SK-N-SH (cell line): ENCODE measurements at regions not wholly inside any gene's neighbourhood (a gene's known extent, or its start where the extent isn't known, plus 50 kb on each side); places are given as distances from the start of the nearest gene placed in this dataset.

ENCODE experiments used
- CTCF ChIA-PET: fragments of 300-600, 350-600 bp; formaldehyde crosslinking; extraction: SDS; loops from one replicate; lab custom pipeline; 2021; lab: Yijun Ruan, JAX
- POLR2A ChIA-PET: fragments of 350-600 bp; sonication (Branson Sonifier 250); formaldehyde crosslinking; extraction: SDS; loops from one replicate; lab custom pipeline; 2020; ENCODE audit warnings: antibody characterized with exemption, inconsistent platforms; lab: Yijun Ruan, JAX
- DNase-seq: peaks from one replicate; pipeline ENCODE4 v3.0.0; 2012
- H2AFZ ChIP-seq: fragments of 200-600 bp; sonication (generic); 2 replicates; pipeline ENCODE4 v1.8.1; 2016; ENCODE audit warnings: antibody characterized with exemption, mild to moderate bottlenecking, low read depth
- H3F3A ChIP-seq: fragments of 200-600 bp; sonication (generic); replicated peaks from 2 replicates; pipeline ENCODE3; 2016; ENCODE audit warnings: antibody characterized with exemption, mild to moderate bottlenecking; ENCODE audit not compliant: insufficient read depth
- H3K27ac ChIP-seq, 2 experiments: fragments of 200-500 bp in 1 of 2; fragments of 200-600 bp in 1 of 2; sonication (Bioruptor generic) in 1 of 2; sonication (generic), shearing (Covaris generic) in 1 of 2; 2 replicates each; pipeline versions ENCODE4 v1.5.1 to v1.6.1; 2014 to 2016; ENCODE audit warnings: low read depth in 2 of 2, inconsistent platforms in 1 of 2, low read length in 1 of 2, mild to moderate bottlenecking in 1 of 2, mixed read lengths in 1 of 2
- H3K27me3 ChIP-seq: fragments of 200-600 bp; sonication (generic), shearing (Covaris generic); 2 replicates; pipeline ENCODE4 v1.6.1; 2016; ENCODE audit warnings: mixed run types; ENCODE audit not compliant: insufficient read depth
- H3K36me3 ChIP-seq, 2 experiments: fragments of 200-500 bp in 1 of 2; fragments of 200-600 bp in 1 of 2; sonication (Bioruptor generic) in 1 of 2; sonication (generic) in 1 of 2; replicated peaks in 1 of 2; 2 replicates each; pipeline versions ENCODE3 to v1.5.1; 2014 to 2016; ENCODE audit warnings: low read length in 1 of 2, mild to moderate bottlenecking in 1 of 2; ENCODE audit not compliant: insufficient read depth in 2 of 2, control insufficient read depth in 1 of 2
- H3K4me1 ChIP-seq, 2 experiments: fragments of 200-500 bp in 1 of 2; fragments of 200-600 bp in 1 of 2; sonication (Bioruptor generic) in 1 of 2; sonication (generic), shearing (Covaris generic) in 1 of 2; 2 replicates each; pipeline versions ENCODE4 v1.5.1 to v1.6.1; 2014 to 2016; ENCODE audit warnings: low read depth in 1 of 2, low read length in 1 of 2, mixed run types in 1 of 2; ENCODE audit not compliant: insufficient read depth in 2 of 2, control insufficient read depth in 1 of 2
- H3K4me2 ChIP-seq: fragments of 200-600 bp; sonication (generic), shearing (Covaris generic); 2 replicates; pipeline ENCODE4 v1.6.1; 2017; ENCODE audit warnings: mixed run types
- H3K4me3 ChIP-seq, 2 experiments: fragments of 200-500 bp in 1 of 2; fragments of 200-600 bp in 1 of 2; sonication (Bioruptor generic) in 1 of 2; sonication (generic), shearing (Covaris generic) in 1 of 2; 2 replicates each; pipeline versions ENCODE4 v1.5.1 to v1.8.1; 2014 to 2016; ENCODE audit warnings: low read depth in 2 of 2, inconsistent platforms in 1 of 2, low read length in 1 of 2, mild to moderate bottlenecking in 1 of 2, mixed read lengths in 1 of 2, moderate library complexity in 1 of 2
- H3K79me2 ChIP-seq: fragments of 200-600 bp; sonication (generic); 2 replicates; pipeline ENCODE4 v1.8.1; 2017; ENCODE audit warnings: mild to moderate bottlenecking; ENCODE audit not compliant: insufficient read depth
- H3K9ac ChIP-seq: fragments of 200-600 bp; sonication (generic); 2 replicates; pipeline ENCODE4 v1.6.1; 2017; ENCODE audit warnings: mixed run types
- H3K9me2 ChIP-seq: fragments of 200-600 bp; sonication (generic); 2 replicates; pipeline ENCODE4 v1.6.1; 2017; ENCODE audit warnings: mixed run types
- H3K9me3 ChIP-seq: fragments of 200-600 bp; sonication (generic); 2 replicates; pipeline ENCODE4 v1.6.1; 2017; ENCODE audit warnings: mixed run types, mild to moderate bottlenecking, moderate library complexity
- H4K20me1 ChIP-seq: fragments of 200-600 bp; sonication (generic); 2 replicates; pipeline ENCODE4 v1.6.1; 2017; ENCODE audit warnings: mild to moderate bottlenecking, mixed run types; ENCODE audit not compliant: insufficient read depth
- EP300 ChIP-seq, 2 experiments: IDR thresholded peaks; 2 replicates each; pipeline versions ENCODE4 v1.4.0 to v1.6.1; 2012; ENCODE audit warnings: borderline replicate concordance in 1 of 2, low read depth in 1 of 2, low read length in 1 of 2
- JUND ChIP-seq: IDR thresholded peaks from 2 replicates; pipeline ENCODE4 v1.4.0; 2012
- RCOR1 ChIP-seq: fragments of 150-350 bp; IDR thresholded peaks from 2 replicates; pipeline ENCODE4 v1.6.1; 2017; ENCODE audit warnings: antibody characterized with exemption, low read length
- RFX5 ChIP-seq: IDR thresholded peaks from 2 replicates; pipeline ENCODE4 v1.6.1; 2012; ENCODE audit warnings: mild to moderate bottlenecking, improper control_type of control experiment, low read length
- WGBS: methylation state at CpG from one replicate; pipeline ENCODE4 v1.1.6; 2017; ENCODE audit warnings: low lambda C conversion rate; 5-methylcytosine and 5-hydroxymethylcytosine counted together
- small RNA-seq, 7 experiments: library from RNA; depleted of rRNA; stranded (forward); fragments of <200 nt; gene quantifications; one replicate each; pipeline ENCODE3, GENCODE V24; 2012
- TF ChIP-seq, protein P1 (sequence below): fragments of 200-600 bp; sonication (generic); IDR thresholded peaks from 2 replicates; pipeline ENCODE4 v1.6.1; 2017; ENCODE audit warnings: antibody characterized with exemption, mild to moderate bottlenecking, moderate library complexity

DNA sequence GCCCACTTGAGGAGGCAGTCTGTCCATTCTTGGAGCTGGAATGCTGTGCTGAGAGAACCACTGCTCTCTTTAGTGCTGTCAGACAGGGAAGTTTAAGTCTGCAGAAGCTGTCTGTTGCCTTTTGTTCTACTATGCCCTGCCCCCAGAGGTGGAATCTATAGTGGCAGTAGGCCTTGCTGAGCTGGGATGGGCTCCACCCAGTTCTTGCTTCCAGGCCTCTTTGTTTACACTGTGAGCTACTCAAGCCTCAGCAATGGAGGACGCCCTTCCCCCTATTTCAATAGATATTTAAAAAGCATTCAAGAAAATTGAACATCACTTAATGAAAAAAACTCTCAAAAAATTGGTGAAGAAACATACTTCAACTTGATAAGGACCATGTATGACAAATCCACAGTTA is 313.5 kb downstream of the PHKB start (continued):
- TF ChIP-seq, protein P1, sequence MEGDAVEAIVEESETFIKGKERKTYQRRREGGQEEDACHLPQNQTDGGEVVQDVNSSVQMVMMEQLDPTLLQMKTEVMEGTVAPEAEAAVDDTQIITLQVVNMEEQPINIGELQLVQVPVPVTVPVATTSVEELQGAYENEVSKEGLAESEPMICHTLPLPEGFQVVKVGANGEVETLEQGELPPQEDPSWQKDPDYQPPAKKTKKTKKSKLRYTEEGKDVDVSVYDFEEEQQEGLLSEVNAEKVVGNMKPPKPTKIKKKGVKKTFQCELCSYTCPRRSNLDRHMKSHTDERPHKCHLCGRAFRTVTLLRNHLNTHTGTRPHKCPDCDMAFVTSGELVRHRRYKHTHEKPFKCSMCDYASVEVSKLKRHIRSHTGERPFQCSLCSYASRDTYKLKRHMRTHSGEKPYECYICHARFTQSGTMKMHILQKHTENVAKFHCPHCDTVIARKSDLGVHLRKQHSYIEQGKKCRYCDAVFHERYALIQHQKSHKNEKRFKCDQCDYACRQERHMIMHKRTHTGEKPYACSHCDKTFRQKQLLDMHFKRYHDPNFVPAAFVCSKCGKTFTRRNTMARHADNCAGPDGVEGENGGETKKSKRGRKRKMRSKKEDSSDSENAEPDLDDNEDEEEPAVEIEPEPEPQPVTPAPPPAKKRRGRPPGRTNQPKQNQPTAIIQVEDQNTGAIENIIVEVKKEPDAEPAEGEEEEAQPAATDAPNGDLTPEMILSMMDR, result no peak
- TF ChIP-seq JUND, result no peak

DNA sequence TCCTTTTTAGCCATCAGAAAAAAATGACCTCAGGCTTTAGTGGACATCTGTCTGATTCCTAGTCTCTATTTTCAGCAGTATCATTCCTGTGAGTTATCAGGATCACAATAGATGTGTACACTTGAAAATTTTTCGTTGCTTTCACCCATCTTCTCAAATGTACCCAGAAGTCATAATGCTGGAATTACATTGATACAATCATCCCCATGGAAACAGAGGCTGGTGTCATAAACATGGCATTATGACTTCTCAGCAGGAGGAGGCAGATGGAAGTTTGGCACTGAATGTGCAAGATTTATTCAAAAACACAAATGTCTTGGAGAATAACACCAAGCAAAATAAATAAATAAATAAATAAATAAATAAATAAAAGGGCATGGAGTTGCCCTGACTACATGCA is 292.5 kb downstream of the PHKB start:
- TF ChIP-seq RFX5, result no peak
- 0 out of 4 replicates have a peak, but pooled peaks of 1 of the 2 experiments have one; percentile 4 for TF ChIP-seq EP300 (IDR thresholded peaks at IDR 0.05; ENCODE audit: borderline replicate concordance in 1 of 2, low read depth in 1 of 2, low read length in 1 of 2)
- peak; percentile 51; the same call in 1 of the 2 replicates for TF ChIP-seq RCOR1
- WGBS, result 5% methylated on average over 1 of the region's 1 CpG
- Histone ChIP-seq H2AFZ (no peak overlapping the region), H3K9ac (no peak overlapping the region), H3K36me3 (no peaks in the 10 kb centered on the region), H3K27ac (peak overlapping the region in 1 of 2 experiments; percentile 81; a peak in 2 of 4 replicates), H3K79me2 (no peaks in the 10 kb centered on the region), H3K4me3 (no peak overlapping the region), H3F3A (no peaks in the 10 kb centered on the region), H3K9me2 (no peaks in the 10 kb centered on the region), H3K27me3 (no peaks in the 10 kb centered on the region), H3K9me3 (no peaks in the 10 kb centered on the region; the same call in 1 of the 2 replicates), H3K4me1 (peaks cover 0 to 3% of the 10 kb centered on the region in 2 experiments; a peak in 2 of 4 replicates), H3K4me2 (no peak overlapping the region), H4K20me1 (no peaks in the 10 kb centered on the region)
- peak; percentile 41 for DNase-seq
- POLR2A ChIA-PET, result no interaction called here
- CTCF ChIA-PET, result no interaction called here

Small RNAs in the stretch of these regions (small RNA-seq; reads per million reads assigned to genes)
- 0 reads per million in 7 experiments for gene AC141846.1
